NCI-H345 (cell line): ENCODE measurements at regions not wholly inside any gene's neighbourhood (a gene's known extent, or its start where the extent isn't known, plus 50 kb on each side); places are given as distances from the start of the nearest gene placed in this dataset.
"Not testable (repeated sequence)": the region's sequence is repeated elsewhere in the genome, so short reads cannot be mapped to it uniquely, and the experiment has no call there.

ENCODE experiments used
- DNase-seq: peaks from one replicate; lab custom pipeline; 2025; lab: John Stamatoyannopoulos, UW

DNA sequence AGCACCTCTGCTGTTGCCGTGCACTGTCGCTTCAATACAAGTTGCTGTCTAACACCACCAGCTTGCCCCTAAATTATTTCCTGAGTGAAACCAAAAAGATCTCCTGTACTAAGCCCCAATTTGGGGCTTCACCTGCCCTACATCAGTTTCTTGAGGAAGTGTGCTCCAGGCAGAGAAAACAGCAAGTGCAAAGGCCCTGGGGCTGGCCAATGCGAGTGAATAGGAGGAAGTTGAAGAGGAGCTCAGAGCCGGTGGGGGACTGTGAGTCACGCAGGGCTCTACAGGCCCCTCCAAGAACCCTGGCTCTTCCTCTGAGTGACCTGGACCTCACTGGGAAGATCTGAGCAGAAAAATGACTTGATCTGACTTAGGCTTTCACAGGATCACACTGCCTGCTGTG, 117.2 kb downstream of the IPO8 start:
- no peak for DNase-seq

- no peak for DNase-seq
Observed at GRCh38 chr12:30573145-30573544, 122.5 kb downstream of the IPO8 start.

- no peak for DNase-seq
Observed at GRCh38 chr12:30570211-30570890, 125.3 kb downstream of the IPO8 start.

DNA sequence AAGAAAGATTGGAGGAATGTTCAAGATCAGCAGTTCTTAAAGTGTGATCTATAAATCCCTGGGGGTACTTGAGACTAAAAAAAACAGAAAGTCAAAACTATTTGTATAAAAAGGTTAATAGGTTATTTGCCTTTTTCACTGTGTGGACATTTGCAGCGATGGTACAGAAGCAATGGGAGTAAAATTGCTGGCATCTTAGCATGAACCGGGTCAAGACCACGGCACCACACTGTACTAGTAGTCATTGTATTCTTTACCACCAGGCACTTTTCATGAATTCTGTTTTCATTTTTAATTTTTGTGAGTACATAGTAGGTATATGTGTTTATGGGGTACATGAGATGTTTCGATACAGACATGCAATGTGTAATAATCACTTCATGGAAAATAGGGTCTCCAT, 126.2 kb downstream of the IPO8 start:
- no peak for DNase-seq

DNA sequence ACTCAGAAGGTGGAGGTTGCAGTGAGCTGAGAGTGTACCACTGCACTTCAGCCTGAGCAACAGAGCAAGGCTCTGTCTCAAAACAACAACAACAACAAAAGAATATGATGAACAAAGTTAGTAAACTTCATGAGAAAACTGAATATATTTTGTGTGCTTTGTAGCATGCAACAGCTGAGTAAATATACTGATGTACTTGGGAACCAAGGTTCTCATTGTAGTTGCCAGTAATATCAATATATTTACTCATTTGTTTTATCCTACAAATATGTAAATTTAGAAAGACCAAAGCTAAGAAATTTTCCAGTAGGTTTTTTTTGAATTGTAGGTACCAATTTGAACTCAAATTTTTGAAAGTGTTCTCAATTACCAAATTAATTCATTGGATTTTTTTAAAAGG, 127.2 kb downstream of the IPO8 start:
- no peak for DNase-seq

DNA sequence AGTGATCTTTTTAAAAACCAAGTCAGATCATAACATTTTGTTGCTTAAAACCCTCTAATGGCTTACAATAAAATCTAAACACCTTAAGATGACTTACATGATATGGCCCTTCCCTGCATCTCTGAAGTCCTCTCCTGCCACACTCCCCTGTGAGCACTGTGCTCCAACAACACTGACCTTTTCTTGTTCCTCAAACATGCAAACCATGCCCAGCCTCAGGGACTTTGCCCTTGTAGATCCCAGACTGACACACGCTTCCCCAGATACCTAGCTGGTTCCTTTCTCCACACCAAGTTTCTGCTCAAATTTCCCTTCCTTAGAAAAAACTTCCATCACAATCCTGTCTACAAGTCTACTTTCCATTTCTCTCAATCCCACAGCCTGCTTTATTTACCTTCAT, 128.6 kb downstream of the IPO8 start:
- no peak for DNase-seq

GRCh38 chr12:30564394-30564793, 131.3 kb downstream of the IPO8 start:
- DNase-seq, result no peak

- DNase-seq, result no peak
Observed at GRCh38 chr12:30548203-30548602, 147.5 kb downstream of the IPO8 start.

GRCh38 chr12:30546121-30546520, 149.5 kb downstream of the IPO8 start:
- DNase-seq, result no peak

- DNase-seq, result not testable (repeated sequence)
Observed at GRCh38 chr12:30544704-30545103, 151.0 kb downstream of the IPO8 start.

DNA sequence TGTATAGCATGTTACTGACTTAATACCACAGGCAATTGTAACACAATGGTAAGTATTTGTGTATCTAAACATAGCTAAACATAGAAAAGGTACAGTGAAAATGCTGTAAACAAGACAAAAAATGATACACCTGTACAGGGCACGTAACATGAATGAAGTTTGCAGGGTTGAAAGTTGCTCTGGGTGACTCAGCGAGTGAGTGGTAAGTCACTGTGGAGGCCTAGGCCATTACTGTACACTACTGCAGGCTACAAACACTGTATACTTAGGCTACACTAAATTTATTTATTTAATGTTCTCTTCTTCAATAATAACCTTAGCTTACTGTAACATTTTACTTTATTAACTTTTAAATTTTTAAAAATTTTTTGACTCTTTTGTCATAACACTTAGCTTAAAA, 158.4 kb downstream of the IPO8 start:
- no peak for DNase-seq

DNA sequence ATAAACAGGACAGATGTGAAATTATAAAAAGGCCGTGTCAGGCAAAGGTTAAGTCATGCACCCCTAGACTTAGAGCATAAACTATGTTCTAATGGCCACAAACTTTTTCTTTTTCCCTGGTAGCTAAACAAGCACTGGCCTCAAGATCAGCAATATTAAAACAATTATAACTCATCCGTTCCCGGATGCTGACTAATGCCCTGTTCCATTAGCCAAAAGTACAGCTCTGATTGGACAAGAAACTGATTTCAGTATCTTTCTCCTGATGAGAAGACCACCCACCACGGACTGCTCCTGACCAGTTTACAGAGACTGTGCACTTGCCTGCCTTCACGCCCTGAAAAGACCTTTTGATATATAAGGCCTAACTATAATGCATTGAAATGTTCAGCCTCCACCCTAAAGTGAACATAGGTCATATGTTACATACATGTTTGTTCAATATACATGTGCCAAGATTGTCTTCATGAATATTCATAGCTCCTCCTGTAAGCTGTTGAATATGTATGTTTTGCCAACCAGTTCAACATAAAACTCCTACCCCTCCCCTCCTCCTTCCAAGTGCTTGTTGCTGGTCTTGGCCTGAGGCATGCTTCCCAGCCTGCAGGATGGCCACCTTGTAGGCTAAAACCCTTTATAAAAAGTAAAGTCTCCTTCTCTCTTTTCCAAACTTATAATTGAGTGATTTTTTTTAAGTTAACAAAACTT, 162.0 kb downstream of the IPO8 start:
- no peak for DNase-seq

DNA sequence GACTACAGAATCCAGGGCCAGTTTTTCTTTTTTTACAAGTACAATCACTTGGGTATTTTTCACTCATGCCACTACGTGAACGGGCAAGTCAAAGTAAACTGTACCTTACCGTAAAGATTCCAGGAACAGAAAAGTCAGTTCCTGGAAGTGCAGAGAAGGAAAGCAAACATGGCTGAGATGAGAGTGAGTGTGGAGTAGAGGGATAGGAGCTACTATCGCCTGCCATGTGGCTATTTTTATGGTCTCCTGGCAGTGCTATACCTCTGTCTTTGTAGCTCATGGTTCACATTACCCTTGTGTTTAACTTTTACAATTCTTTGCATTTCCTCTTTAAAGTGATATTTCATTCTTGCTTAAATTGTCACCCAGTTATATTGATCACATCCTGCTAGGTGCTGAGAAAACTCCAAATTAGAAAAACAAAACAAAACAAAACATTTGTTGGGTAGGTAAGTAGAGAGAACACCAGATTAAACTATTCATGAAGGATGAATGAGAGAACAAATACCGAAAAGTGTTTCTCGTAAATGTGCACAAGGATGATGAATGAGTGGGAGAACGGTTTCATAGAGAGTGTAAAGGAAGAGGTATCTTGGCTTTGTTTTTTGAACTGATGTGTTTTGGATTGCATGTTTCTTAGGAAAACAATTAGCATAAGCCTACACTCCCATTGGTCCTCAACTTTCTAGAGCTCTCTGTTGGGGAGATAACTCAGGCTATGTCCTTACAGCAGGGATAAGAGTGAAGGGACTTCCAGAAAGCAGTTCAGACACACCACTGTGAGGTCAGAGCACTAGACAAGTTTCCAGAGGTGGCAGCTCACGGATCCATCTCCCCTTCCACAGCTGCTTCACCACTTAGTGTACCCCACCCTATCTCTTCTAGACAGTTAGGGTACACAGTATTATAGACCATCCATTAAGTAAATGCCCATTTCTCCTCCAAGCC, 163.7 kb downstream of the IPO8 start:
- no peak for DNase-seq

GRCh38 chr12:30529489-30530269, 166.0 kb downstream of the IPO8 start:
- DNase-seq, result no peak

DNA sequence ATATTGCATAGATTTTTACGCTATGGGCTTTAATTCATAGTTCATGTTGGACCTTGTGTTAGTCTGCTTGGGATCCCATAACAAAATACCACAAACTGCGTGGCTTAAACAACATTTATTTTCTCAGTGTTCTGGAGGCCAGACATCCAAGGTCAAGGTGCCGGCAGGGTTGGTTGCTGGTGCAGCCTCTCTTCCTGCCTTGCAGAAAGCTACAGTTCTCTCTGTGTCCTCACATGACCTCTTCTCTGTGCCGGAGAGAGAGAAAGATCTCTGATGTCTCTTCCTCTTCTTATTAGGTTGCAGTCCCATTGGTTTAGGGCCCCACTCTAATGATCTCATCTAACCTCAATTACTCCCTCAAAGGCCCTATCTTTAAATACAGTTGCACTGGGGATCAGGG, 170.5 kb downstream of the IPO8 start:
- DNase-seq, result no peak

DNA sequence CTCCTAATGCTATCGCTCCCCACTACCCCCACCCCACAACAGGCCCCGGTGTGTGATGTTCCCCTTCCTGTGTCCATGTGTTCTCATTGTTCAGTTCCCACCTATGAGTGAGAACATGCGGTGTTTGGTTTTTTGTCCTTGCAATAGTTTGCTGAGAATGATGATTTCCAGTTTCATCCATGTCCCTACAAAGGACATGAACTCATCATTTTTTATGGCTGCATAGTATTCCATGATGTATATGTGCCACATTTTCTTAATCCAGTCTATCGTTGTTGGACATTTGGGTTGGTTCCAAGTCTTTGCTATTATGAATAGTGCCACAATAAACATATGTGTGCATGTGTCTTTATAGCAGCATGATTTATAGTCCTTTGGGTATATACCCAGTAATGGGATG, 175.4 kb downstream of the IPO8 start:
- not testable (repeated sequence) for DNase-seq

- DNase-seq, result no peak
Observed at GRCh38 chr12:30519535-30519934, 176.1 kb downstream of the IPO8 start.

DNA sequence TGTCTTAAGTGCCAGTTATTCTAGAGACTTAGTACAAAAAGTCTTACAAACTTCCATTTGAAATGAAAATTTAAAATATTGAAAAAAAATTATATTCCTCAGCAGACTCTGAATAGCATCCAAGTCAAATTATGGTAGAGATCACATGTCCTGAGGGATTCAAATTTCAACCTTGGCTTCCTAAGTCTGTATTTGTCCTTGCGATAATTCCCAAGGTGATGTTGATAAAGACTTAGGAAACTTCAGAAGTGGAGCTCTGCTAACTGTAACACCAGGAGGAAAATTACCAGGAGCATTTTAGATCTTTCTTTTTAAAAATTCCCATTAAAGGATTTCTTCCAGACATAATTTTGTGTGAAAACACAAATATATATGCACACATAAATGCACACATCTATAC, 178.3 kb downstream of the IPO8 start:
- DNase-seq, result no peak

GRCh38 chr12:30515351-30515750, 180.3 kb downstream of the IPO8 start:
- DNase-seq, result peak; percentile 11

DNA sequence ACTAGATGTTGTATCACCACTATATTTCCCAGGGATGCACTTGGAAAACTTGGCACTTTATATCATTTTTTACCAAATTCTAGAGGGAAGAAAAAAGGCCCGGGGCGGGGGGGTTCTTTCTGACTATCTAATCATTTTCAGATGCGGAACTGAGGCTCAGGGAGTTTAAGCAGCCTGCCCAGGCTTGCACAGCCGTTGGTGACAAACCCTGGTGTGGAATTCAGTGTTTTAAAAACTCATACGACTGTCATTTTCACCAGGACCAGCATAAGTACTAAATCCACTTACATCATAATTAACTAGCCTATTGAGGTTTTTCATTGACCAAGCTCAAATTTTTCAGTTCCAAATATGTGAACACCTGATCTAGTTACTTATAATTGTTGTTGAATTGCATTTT, 181.0 kb downstream of the IPO8 start:
- no peak for DNase-seq

DNA sequence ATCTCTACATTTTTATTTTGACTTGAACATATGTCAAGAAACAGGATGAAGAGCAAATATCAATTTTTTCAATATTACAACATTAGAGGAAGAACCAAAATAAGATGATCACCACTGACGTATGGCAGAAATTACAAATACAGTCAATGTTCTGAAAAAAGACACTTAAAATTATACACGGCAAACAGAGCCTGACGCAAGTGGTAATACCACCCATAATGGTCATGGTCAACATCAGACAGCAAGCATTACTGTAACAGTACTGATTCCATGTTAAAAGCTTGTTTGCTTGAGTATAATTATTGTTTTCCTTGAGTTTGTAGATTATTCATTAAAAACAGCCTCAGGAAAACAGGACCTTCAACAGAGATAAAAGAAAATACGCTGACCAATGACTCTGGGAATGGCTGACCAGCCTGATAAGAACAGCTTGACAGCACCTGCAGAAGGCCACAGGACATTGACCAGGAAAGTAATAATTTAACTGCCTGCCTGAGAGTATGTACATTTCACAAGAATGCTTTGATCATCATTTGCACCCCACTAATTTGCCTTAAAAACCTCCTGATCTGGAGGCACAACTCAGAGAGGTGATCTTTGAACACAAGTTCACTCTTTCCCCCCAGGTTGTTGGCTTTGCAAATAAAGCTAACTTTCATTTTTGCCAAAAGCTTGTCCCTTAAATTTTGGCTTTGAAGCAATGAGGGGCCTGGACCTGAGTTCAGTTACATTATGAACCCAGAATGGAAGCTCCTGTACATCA, 187.3 kb downstream of the IPO8 start:
- no peak for DNase-seq
